ENCODE measurements at regions not wholly inside any gene's neighbourhood (a gene's known extent, or its start where the extent isn't known, plus 50 kb on each side); places are given as distances from the start of the nearest gene placed in this dataset.

GRCh38 chr2:9745153-9745899 lies 97.9 kb upstream of the TAF1B start:
- no peak for TF ChIP-seq CTCF (IDR thresholded peaks at IDR 0.05)
- no peak for DNase-seq (ENCODE audit: low spot score)
- no peak overlapping the region for H3K27ac ChIP-seq
- H3K4me3 ChIP-seq = no peak overlapping the region

GRCh38 chr2:9747396-9747795 lies 95.9 kb upstream of the TAF1B start:
- no peak for DNase-seq (ENCODE audit: low spot score)
- Histone ChIP-seq H3K27ac (no peak overlapping the region), H3K4me3 (no peak overlapping the region)
- TF ChIP-seq CTCF (IDR thresholded peaks at IDR 0.05) = no peak

GRCh38 chr2:9748577-9748976 lies 94.7 kb upstream of the TAF1B start:
- no peak overlapping the region for H3K4me3 ChIP-seq
- no peak for TF ChIP-seq CTCF (IDR thresholded peaks at IDR 0.05)
- H3K27ac ChIP-seq = no peak overlapping the region
- DNase-seq (ENCODE audit: low spot score) = no peak

- Histone ChIP-seq H3K27ac (no peak overlapping the region), H3K4me3 (no peak overlapping the region)
- no peak for DNase-seq (ENCODE audit: low spot score)
- no peak for TF ChIP-seq CTCF (IDR thresholded peaks at IDR 0.05)
Measured at GRCh38 chr2:9749546-9750223, 93.6 kb upstream of the TAF1B start.

- Histone ChIP-seq H3K27ac (no peak overlapping the region), H3K4me3 (no peak overlapping the region)
- no peak for TF ChIP-seq CTCF (IDR thresholded peaks at IDR 0.05)
- no peak for DNase-seq (ENCODE audit: low spot score)
Measured at GRCh38 chr2:9750224-9751215, 92.8 kb upstream of the TAF1B start.

GRCh38 chr2:9751831-9752230 lies 91.4 kb upstream of the TAF1B start:
- DNase-seq (ENCODE audit: low spot score) = no peak
- Histone ChIP-seq H3K4me3 (no peak overlapping the region), H3K27ac (no peak overlapping the region)
- no peak for TF ChIP-seq CTCF (IDR thresholded peaks at IDR 0.05)
